Epithelial cell of proximal tubule (primary cell): ENCODE measurements at regions not wholly inside any gene's neighbourhood (a gene's known extent, or its start where the extent isn't known, plus 50 kb on each side); places are given as distances from the start of the nearest gene placed in this dataset.

Source experiments
- DNase-seq: peaks from one replicate; pipeline ENCODE4 v3.0.0-alpha.2; 2011; ENCODE audit warnings: low read depth
- H3K4me3 ChIP-seq: 2 replicates; pipeline ENCODE4 v1.5.1; 2011; ENCODE audit warnings: low read depth, mild to moderate bottlenecking, low read length
- CTCF ChIP-seq: conservative IDR thresholded peaks from 2 replicates; pipeline ENCODE4 v1.5.1; 2012; ENCODE audit warnings: low read depth, mild to moderate bottlenecking, low read length

- TF ChIP-seq CTCF = no peak
- DNase-seq = no peak
- H3K4me3 ChIP-seq = no peak overlapping the region
Measured at GRCh38 chr1:59078070-59078800, 218.7 kb upstream of the FGGY start.

- TF ChIP-seq CTCF = no peak
- DNase-seq = no peak
- H3K4me3 ChIP-seq = no peak overlapping the region
Measured at GRCh38 chr1:59078866-59079265, 218.0 kb upstream of the FGGY start.

GRCh38 chr1:59079434-59080140 is 217.3 kb upstream of the FGGY start:
- no peak overlapping the region for H3K4me3 ChIP-seq
- TF ChIP-seq CTCF = no peak
- no peak for DNase-seq

- DNase-seq = no peak
- H3K4me3 ChIP-seq = no peak overlapping the region
- no peak for TF ChIP-seq CTCF
Measured at GRCh38 chr1:59081181-59081580, 215.7 kb upstream of the FGGY start.

- no peak for DNase-seq
- no peak for TF ChIP-seq CTCF
- H3K4me3 ChIP-seq = no peak overlapping the region
Measured at GRCh38 chr1:59081795-59082194, 215.1 kb upstream of the FGGY start.

GRCh38 chr1:59083946-59084865 is 212.7 kb upstream of the FGGY start:
- no peak for DNase-seq
- H3K4me3 ChIP-seq = no peak overlapping the region
- TF ChIP-seq CTCF = no peak
